IMR-90 (cell line): ENCODE measurements at regions not wholly inside any gene's neighbourhood (a gene's known extent, or its start where the extent isn't known, plus 50 kb on each side); places are given as distances from the start of the nearest gene placed in this dataset.

ENCODE experiments used
- ATAC-seq: fragments of 200-7000 bp; cut with Tn5 transposase; 2 replicates; pipeline ENCODE4 v1.9.1; 2020; ENCODE audit warnings: low read depth, mild to moderate bottlenecking, moderate library complexity
- BruUV-seq: library from RNA; stranded (reverse); fragments of 400-500 nt; replicated peaks from 2 replicates; lab custom pipeline; 2021; lab: Mats Ljungman, UMichigan
- CTCF ChIA-PET: fragments of 300-600 bp; formaldehyde crosslinking; extraction: SDS; loops from one replicate; lab custom pipeline; 2021; ENCODE audit warnings: antibody characterized with exemption; lab: Yijun Ruan, JAX
- POLR2A ChIA-PET: fragments of 300-600 bp; sonication (Branson Sonifier 250); formaldehyde crosslinking; loops from one replicate; lab custom pipeline; 2022; ENCODE audit warnings: antibody characterized with exemption; ENCODE audit not compliant: unreplicated experiment; lab: Charles Lee
- DNase-seq: peaks from one replicate; pipeline ENCODE4 v3.0.0; 2013
- H2AFZ ChIP-seq: replicated peaks from 2 replicates; pipeline ENCODE3; 2013; ENCODE audit warnings: low read length, mild to moderate bottlenecking; ENCODE audit not compliant: poor library complexity
- H2AK5ac ChIP-seq: 2 replicates; pipeline ENCODE4 v1.6.1; 2013; ENCODE audit warnings: low read depth, low read length, inconsistent platforms
- H2AK9ac ChIP-seq: replicated peaks from 2 replicates; pipeline ENCODE3; 2013; ENCODE audit warnings: mild to moderate bottlenecking, low read depth, low read length, moderate library complexity; ENCODE audit not compliant: poor library complexity
- H2BK120ac ChIP-seq: 2 replicates; pipeline ENCODE4 v1.6.1; 2013; ENCODE audit warnings: low read depth, low read length, inconsistent platforms
- H2BK15ac ChIP-seq: 3 replicates; pipeline ENCODE4 v1.6.1; 2013; ENCODE audit warnings: low read depth, low read length, inconsistent platforms
- H2BK20ac ChIP-seq: 2 replicates; pipeline ENCODE4 v1.6.1; 2013; ENCODE audit warnings: low read depth, mild to moderate bottlenecking, inconsistent platforms, low read length, moderate library complexity
- H2BK5ac ChIP-seq: 2 replicates; pipeline ENCODE4 v1.6.1; 2013; ENCODE audit warnings: mild to moderate bottlenecking, low read depth, low read length, inconsistent platforms; ENCODE audit not compliant: poor library complexity, severe bottlenecking
- H3K14ac ChIP-seq: replicated peaks from 2 replicates; pipeline ENCODE4 v1.6.1; 2013; ENCODE audit warnings: low read depth, low read length, inconsistent platforms
- H3K18ac ChIP-seq: 2 replicates; pipeline ENCODE4 v1.6.1; 2013; ENCODE audit warnings: low read depth, low read length, control low read depth
- H3K23ac ChIP-seq: 2 replicates; pipeline ENCODE4 v1.6.1; 2013; ENCODE audit warnings: low read depth, low read length, inconsistent platforms
- H3K27ac ChIP-seq: 2 replicates; pipeline ENCODE4 v1.5.1; 2013; ENCODE audit warnings: mild to moderate bottlenecking, control low read depth, low read length; ENCODE audit not compliant: insufficient read depth
- H3K27me3 ChIP-seq: 2 replicates; pipeline ENCODE4 v1.6.1; 2013; ENCODE audit warnings: low read length; ENCODE audit not compliant: control insufficient read depth, insufficient read depth
- H3K36me3 ChIP-seq: 2 replicates; pipeline ENCODE4 v1.6.1; 2013; ENCODE audit warnings: low read length, mixed read lengths; ENCODE audit not compliant: control insufficient read depth, insufficient read depth
- H3K4ac ChIP-seq: 2 replicates; pipeline ENCODE4 v1.6.1; 2013; ENCODE audit warnings: low read depth, low read length, inconsistent platforms
- H3K4me1 ChIP-seq: 2 replicates; pipeline ENCODE4 v1.6.1; 2013; ENCODE audit warnings: low read length, mixed read lengths; ENCODE audit not compliant: control insufficient read depth, insufficient read depth
- H3K4me2 ChIP-seq: 2 replicates; pipeline ENCODE4 v1.6.1; 2013; ENCODE audit warnings: low read depth, mild to moderate bottlenecking, control low read depth, low read length, moderate library complexity
- H3K4me3 ChIP-seq: 2 replicates; pipeline ENCODE4 v1.5.1; 2013; ENCODE audit warnings: low read depth, mild to moderate bottlenecking, control low read depth, low read length, moderate library complexity; ENCODE audit not compliant: insufficient read depth
- H3K56ac ChIP-seq: 2 replicates; pipeline ENCODE4 v1.6.1; 2013; ENCODE audit warnings: low read length, inconsistent platforms; ENCODE audit not compliant: insufficient read depth; ENCODE audit errors: extremely low read depth
- H3K79me1 ChIP-seq, 2 experiments: 2 replicates each; pipeline ENCODE4 v1.6.1; 2013; ENCODE audit warnings: low read length in 2 of 2, inconsistent platforms in 1 of 2, low read depth in 1 of 2
- H3K9ac ChIP-seq: 2 replicates; pipeline ENCODE4 v1.6.1; 2013; ENCODE audit warnings: low read depth, low read length, control low read depth
- H3K9me1 ChIP-seq: 2 replicates; pipeline ENCODE4 v1.6.1; 2013; ENCODE audit warnings: low read length, inconsistent platforms; ENCODE audit not compliant: insufficient read depth
- H3K9me3 ChIP-seq: 2 replicates; pipeline ENCODE4 v1.6.1; 2013; ENCODE audit warnings: low read length; ENCODE audit not compliant: control insufficient read depth, insufficient read depth
- H4K20me1 ChIP-seq: 2 replicates; pipeline ENCODE4 v1.6.1; 2013; ENCODE audit warnings: low read length, inconsistent platforms; ENCODE audit not compliant: insufficient read depth
- H4K5ac ChIP-seq: 2 replicates; pipeline ENCODE4 v1.6.1; 2013; ENCODE audit warnings: mild to moderate bottlenecking, low read depth, low read length, control low read depth
- H4K8ac ChIP-seq, 2 experiments: 2 replicates each; pipeline ENCODE4 v1.6.1; 2013; ENCODE audit warnings: low read depth in 2 of 2, low read length in 2 of 2, control low read depth in 1 of 2, inconsistent platforms in 1 of 2
- H4K91ac ChIP-seq: 2 replicates; pipeline ENCODE4 v1.6.1; 2013; ENCODE audit warnings: low read depth, low read length, inconsistent platforms; ENCODE audit not compliant: insufficient read depth
- WGBS, 2 experiments: methylation state at CpG; one replicate each; pipeline versions ENCODE4 v1.1.5 to v1.1.7; 2013; ENCODE audit warnings: missing lambda C conversion rate in 2 of 2; ENCODE audit not compliant: insufficient read length in 1 of 2; ENCODE audit errors: extremely low coverage in 2 of 2; 5-methylcytosine and 5-hydroxymethylcytosine counted together
- dilution Hi-C: fragments of 300-500 bp; cut with HindIII; formaldehyde crosslinking; loops from one replicate; pipeline ENCODE4 v1.14.3; 2018; ENCODE audit warnings: low sequenced_read_pairs; ENCODE audit not compliant: unreplicated experiment
- in situ Hi-C: fragments of 300-500 bp; cut with MboI; formaldehyde crosslinking; loops from 3 replicates; pipeline ENCODE4 v1.14.3; 2019; ENCODE audit warnings: low sequenced_read_pairs, inconsistent platforms, mixed read lengths
- intact Hi-C: fragments of 100-400 bp; cut with micrococcal nuclease; formaldehyde crosslinking; loops from 2 replicates; pipeline ENCODE4 v1.10.0; 2022
- TF ChIP-seq, protein P1 (sequence below): fragments of 150-350 bp; IDR thresholded peaks from 2 replicates; pipeline ENCODE4 v1.6.1; 2017; ENCODE audit warnings: mild to moderate bottlenecking, antibody characterized with exemption, low read length, low read depth

DNA sequence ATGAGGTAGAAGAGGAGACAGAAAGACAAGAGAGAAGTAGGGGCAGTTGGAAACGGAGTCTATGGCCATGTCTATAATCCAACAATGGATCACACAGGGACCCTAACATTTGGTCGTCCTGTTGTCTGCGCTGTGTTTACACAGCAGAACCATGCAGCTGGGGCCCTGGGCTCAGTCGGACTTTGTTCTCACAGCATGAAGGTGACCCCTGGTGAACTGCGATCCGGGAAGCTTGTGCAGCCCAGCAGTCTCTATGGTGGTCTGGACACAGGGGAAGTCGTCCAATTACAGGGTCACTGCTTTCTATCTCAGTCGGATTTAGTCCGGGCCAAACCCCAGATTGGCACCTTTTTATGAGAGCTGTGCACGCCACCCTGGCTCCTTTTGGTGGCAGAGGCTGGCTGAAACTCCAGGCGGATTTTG, 153.6 kb downstream of the FOXA2 start:
- Histone ChIP-seq H3K56ac (no peak overlapping the region), H2BK20ac (no peak overlapping the region), H2BK5ac (no peak overlapping the region), H3K4me2 (no peak overlapping the region), H4K91ac (no peak overlapping the region), H3K4me1 (no peaks in the 10 kb centered on the region), H4K5ac (no peak overlapping the region), H3K14ac (no peak overlapping the region), H3K79me1 (no peaks in the 10 kb centered on the region), H3K4ac (no peak overlapping the region), H3K9me1 (no peaks in the 10 kb centered on the region), H3K27me3 (no peaks in the 10 kb centered on the region), H3K18ac (no peak overlapping the region), H3K9me3 (no peaks in the 10 kb centered on the region; the same call in 1 of the 2 replicates), H2AK9ac (no peak overlapping the region), H4K8ac (no peak overlapping the region), H4K20me1 (no peaks in the 10 kb centered on the region), H3K27ac (no peak overlapping the region), H2AK5ac (no peak overlapping the region), H3K36me3 (no peaks in the 10 kb centered on the region), H2BK15ac (no peak overlapping the region), H3K4me3 (no peak overlapping the region), H2AFZ (no peak overlapping the region), H3K23ac (no peak overlapping the region), H2BK120ac (no peak overlapping the region), H3K9ac (no peak overlapping the region)
- 17% methylated on average over 7 of the region's 11 CpGs; no CpG with 5 or more reads in 1 of the 2 experiments for WGBS, 2 experiments
- in situ Hi-C loops: no loop called here
- ChIA-PET POLR2A (no interaction called here), CTCF (no interaction called here)
- TF ChIP-seq, protein P1, sequence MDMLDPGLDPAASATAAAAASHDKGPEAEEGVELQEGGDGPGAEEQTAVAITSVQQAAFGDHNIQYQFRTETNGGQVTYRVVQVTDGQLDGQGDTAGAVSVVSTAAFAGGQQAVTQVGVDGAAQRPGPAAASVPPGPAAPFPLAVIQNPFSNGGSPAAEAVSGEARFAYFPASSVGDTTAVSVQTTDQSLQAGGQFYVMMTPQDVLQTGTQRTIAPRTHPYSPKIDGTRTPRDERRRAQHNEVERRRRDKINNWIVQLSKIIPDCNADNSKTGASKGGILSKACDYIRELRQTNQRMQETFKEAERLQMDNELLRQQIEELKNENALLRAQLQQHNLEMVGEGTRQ: no peak
- intact Hi-C loops: no loop called here
- BruUV-seq: no TSS peak
- DNase-seq (no peak), ATAC-seq (no peak)
- dilution Hi-C loops: no loop called here
